ENCODE measurements at regions not wholly inside any gene's neighbourhood (a gene's known extent, or its start where the extent isn't known, plus 50 kb on each side); places are given as distances from the start of the nearest gene placed in this dataset.

GRCh38 chr5:31097851-31098250 lies 95.6 kb upstream of the CDH6 start:
- TF ChIP-seq CTCF (IDR thresholded peaks at IDR 0.05) (no peak), POLR2AphosphoS5 (IDR thresholded peaks at IDR 0.05) (no peak), POLR2A (IDR thresholded peaks at IDR 0.05) (no peak)

All from prostate gland (tissue), 2 donors.